ENCODE measurements at regions not wholly inside any gene's neighbourhood (a gene's known extent, or its start where the extent isn't known, plus 50 kb on each side); places are given as distances from the start of the nearest gene placed in this dataset.

GRCh38 chr5:68099327-68099726 lies 116.2 kb upstream of the PIK3R1 start:
- TF ChIP-seq POLR2A (IDR thresholded peaks at IDR 0.05; ENCODE audit: low read depth, low read length) (no peak), TAF1 (IDR thresholded peaks at IDR 0.05; ENCODE audit: borderline replicate concordance, low read depth, low read length) (no peak), POLR2AphosphoS5 (IDR thresholded peaks at IDR 0.05; ENCODE audit: low read depth, low read length) (no peak)
